Adrenal gland (tissue), 9 donors: ENCODE measurements at regions not wholly inside any gene's neighbourhood (a gene's known extent, or its start where the extent isn't known, plus 50 kb on each side); places are given as distances from the start of the nearest gene placed in this dataset.

Source experiments
- DNase-seq, 7 donors: peaks; one replicate each; pipeline ENCODE4 v3.0.0-alpha.2; 2019 to 2020
- H3K27ac ChIP-seq, 5 donors: fragments of 200-600 bp; sonication (generic) in 4 of 5; 1 replicate in 3 of 5; 2 replicates in 2 of 5; pipeline versions ENCODE4 v1.5.1 to v1.8.0; 2016 to 2020; ENCODE audit warnings: mild to moderate bottlenecking in 1 of 5
- H3K27me3 ChIP-seq: fragments of 200-600 bp; 2 replicates; pipeline ENCODE4 v1.8.0; 2021
- H3K36me3 ChIP-seq, 2 donors: fragments of 200-600 bp; replicated peaks in 1 of 2; 1 replicate in 1 of 2; 2 replicates in 1 of 2; pipeline versions ENCODE4 v1.5.1 to v1.8.0; 2018 to 2022
- H3K4me1 ChIP-seq, 2 donors: fragments of 200-600 bp; replicated peaks in 1 of 2; 1 replicate in 1 of 2; 2 replicates in 1 of 2; pipeline versions ENCODE4 v1.5.1 to v1.8.0; 2018 to 2021
- H3K4me3 ChIP-seq, 4 donors: fragments of 200-600 bp; sonication (generic) in 3 of 4; one replicate each; pipeline ENCODE4 v1.5.1; 2016 to 2018
- H3K9me3 ChIP-seq, 3 donors: fragments of 200-600 bp; sonication (generic) in 1 of 3; replicated peaks in 1 of 3; 1 replicate in 2 of 3; 2 replicates in 1 of 3; pipeline versions ENCODE4 v1.5.1 to v1.8.0; 2016 to 2021
- CTCF ChIP-seq, 6 experiments: fragments of 450-650 bp in 4 of 6; fragments of 200-600 bp in 2 of 6; sonication (generic) in 1 of 6; IDR thresholded peaks; 1 replicate in 5 of 6; 2 replicates in 1 of 6; pipeline versions ENCODE4 v1.5.1 to v1.8.0; 2016 to 2021; ENCODE audit warnings: antibody characterized with exemption in 6 of 6, mild to moderate bottlenecking in 2 of 6, moderate library complexity in 1 of 6
- POLR2A ChIP-seq, 2 donors: fragments of 450-650 bp; IDR thresholded peaks; one replicate each; pipeline ENCODE4 v1.6.1; 2017; ENCODE audit warnings: antibody characterized with exemption in 2 of 2, mild to moderate bottlenecking in 2 of 2, moderate library complexity in 1 of 2
- WGBS, 4 donors: extraction: QIAGEN DNeasy Blood & Tissue Kit in 2 of 4; methylation state at CpG; one replicate each; pipeline versions ENCODE4 v1.1.5 to v1.1.7; 2013 to 2017; 5-methylcytosine and 5-hydroxymethylcytosine counted together
- intact Hi-C, 2 donors: fragments of 100-400 bp; cut with DNase I; formaldehyde crosslinking; loops; one replicate each; pipeline versions ENCODE4 v1.14.1 to v1.15.0; 2022 to 2023
- donor health status: healthy with polysubstance abuse.
- donor health status: Bipolar disorder and iron deficiency.
- donor health status: DM: yes; HTN: yes; CAD: no.
- donor health status: DM: no; HTN: no; CAD: no.
- donor health status: DM: no; HTN: no; CAD: no.

- intact Hi-C loops, result loop anchor here in 1 of 2 donors (10.0 kb wide), 1 partner anchor 197 kb away; no protein-coding TSS in a partner anchor
- H3K9me3 ChIP-seq, result no peaks in the 10 kb centered on the region
- peak overlapping the region; percentile 43 to 100 (median 65) for H3K4me3 ChIP-seq
- peak; percentile 78 to 91 (median 83) for DNase-seq
- TF ChIP-seq CTCF (IDR thresholded peaks at IDR 0.05), result no peak
- TF ChIP-seq POLR2A (IDR thresholded peaks at IDR 0.05), result peak; percentile 84 to 96
- 0 to 2% (median 0%) methylated on average over 11 to 63 of the region's 63 CpGs for WGBS, 4 donors
- peaks cover 37 to 56% of the 10 kb centered on the region in 2 donors for H3K4me1 ChIP-seq
- H3K27me3 ChIP-seq, result no peaks in the 10 kb centered on the region
- peak overlapping the region; percentile 94 to 99 (median 97) for H3K27ac ChIP-seq
- no peaks in the 10 kb centered on the region for H3K36me3 ChIP-seq
Measured at GRCh38 chr7:131107337-131108211, 220.1 kb upstream of the MKLN1 start.

GRCh38 chr7:131108212-131108940 lies 219.3 kb upstream of the MKLN1 start:
- 4 to 7% (median 5%) methylated on average over 16 to 30 of the region's 30 CpGs for WGBS, 4 donors
- Histone ChIP-seq H3K4me3 (peak overlapping the region; percentile 43 to 100 (median 65)), H3K27me3 (no peaks in the 10 kb centered on the region), H3K36me3 (no peaks in the 10 kb centered on the region), H3K27ac (peak overlapping the region; percentile 94 to 99 (median 97)), H3K4me1 (peaks cover 31 to 49% of the 10 kb centered on the region in 2 donors), H3K9me3 (no peaks in the 10 kb centered on the region)
- intact Hi-C loops, result loop anchor here in 1 of 2 donors (10.0 kb wide), 1 partner anchor 196 kb away; no protein-coding TSS in a partner anchor
- TF ChIP-seq POLR2A (IDR thresholded peaks at IDR 0.05) (peak in 1 of 2 donors; percentile 50), CTCF (IDR thresholded peaks at IDR 0.05) (no peak)
- DNase-seq, result no peak

GRCh38 chr7:131109011-131109758 lies 218.5 kb upstream of the MKLN1 start:
- peak overlapping the region; percentile 71 to 100 (median 76) for H3K4me3 ChIP-seq
- intact Hi-C loops, result loop anchor here in 1 of 2 donors (10.0 kb wide), 1 partner anchor 196 kb away; no protein-coding TSS in a partner anchor
- 33 to 44% (median 44%) methylated on average over 6 of the region's 6 CpGs for whole genome bisulfite sequencing, 4 donors
- no peaks in the 10 kb centered on the region for H3K9me3 ChIP-seq
- TF ChIP-seq POLR2A (IDR thresholded peaks at IDR 0.05), result no peak
- no peak for TF ChIP-seq CTCF (IDR thresholded peaks at IDR 0.05)
- H3K4me1 ChIP-seq, result peaks cover 23 to 41% of the 10 kb centered on the region in 2 donors
- peak overlapping the region; percentile 94 to 99 (median 97) for H3K27ac ChIP-seq
- H3K27me3 ChIP-seq, result no peaks in the 10 kb centered on the region
- H3K36me3 ChIP-seq, result no peaks in the 10 kb centered on the region
- no peak for DNase-seq
